H4 (cell line): ENCODE measurements at regions not wholly inside any gene's neighbourhood (a gene's known extent, or its start where the extent isn't known, plus 50 kb on each side); places are given as distances from the start of the nearest gene placed in this dataset.

Experiments used
- DNase-seq: peaks from one replicate; pipeline ENCODE4 v3.0.0-alpha.2; 2015; ENCODE audit warnings: low spot score

- no peak for DNase-seq
These were observed 185.3 kb upstream of the MIR17HG start for GRCh38 chr13:91162180-91162579.

GRCh38 chr13:91162589-91162988, 184.9 kb upstream of the MIR17HG start:
- no peak for DNase-seq

- DNase-seq = no peak
These were observed 181.7 kb upstream of the MIR17HG start for GRCh38 chr13:91165758-91166157.

- DNase-seq = no peak
These were observed 180.6 kb upstream of the MIR17HG start for GRCh38 chr13:91166714-91167511.

GRCh38 chr13:91167706-91168385, 179.6 kb upstream of the MIR17HG start:
- no peak for DNase-seq

- DNase-seq = no peak
These were observed 179.1 kb upstream of the MIR17HG start for GRCh38 chr13:91168386-91168711.

- no peak for DNase-seq
These were observed 178.0 kb upstream of the MIR17HG start for GRCh38 chr13:91169321-91170050.

- no peak for DNase-seq
These were observed 175.3 kb upstream of the MIR17HG start for GRCh38 chr13:91172160-91172559.

- no peak for DNase-seq
These were observed 172.5 kb upstream of the MIR17HG start for GRCh38 chr13:91174886-91175501.

- DNase-seq = no peak
These were observed 169.4 kb upstream of the MIR17HG start for GRCh38 chr13:91178099-91178498.

GRCh38 chr13:91181892-91182291, 165.6 kb upstream of the MIR17HG start:
- no peak for DNase-seq

- DNase-seq = peak; percentile 31
These were observed 163.1 kb upstream of the MIR17HG start for GRCh38 chr13:91184244-91184926.

- peak; percentile 17 for DNase-seq
These were observed 162.1 kb upstream of the MIR17HG start for GRCh38 chr13:91185294-91185863.

- DNase-seq = no peak
These were observed 160.0 kb upstream of the MIR17HG start for GRCh38 chr13:91187522-91187921.

GRCh38 chr13:91189506-91189905, 158.0 kb upstream of the MIR17HG start:
- no peak for DNase-seq

- no peak for DNase-seq
These were observed 154.1 kb upstream of the MIR17HG start for GRCh38 chr13:91193358-91193757.

- DNase-seq = no peak
These were observed 151.7 kb upstream of the MIR17HG start for GRCh38 chr13:91195789-91196188.

- no peak for DNase-seq
These were observed 150.5 kb upstream of the MIR17HG start for GRCh38 chr13:91196958-91197357.

- DNase-seq = no peak
These were observed 147.6 kb upstream of the MIR17HG start for GRCh38 chr13:91199866-91200265.

- DNase-seq = no peak
These were observed 147.0 kb upstream of the MIR17HG start for GRCh38 chr13:91200486-91200885.

- no peak for DNase-seq
These were observed 144.1 kb upstream of the MIR17HG start for GRCh38 chr13:91203430-91203829.
